K562 (cell line): ENCODE measurements at regions not wholly inside any gene's neighbourhood (a gene's known extent, or its start where the extent isn't known, plus 50 kb on each side); places are given as distances from the start of the nearest gene placed in this dataset.

Experiments used
- ATAC-seq: fragments of 200-7000 bp; cut with Tn5 transposase; 3 replicates; pipeline ENCODE4 v1.9.1; 2020; ENCODE audit warnings: moderate library complexity
- BruUV-seq: library from RNA; stranded (reverse); fragments of 400-500 nt; replicated peaks from 2 replicates; lab custom pipeline; 2021; lab: Mats Ljungman, UMichigan
- CTCF ChIA-PET: fragments of 300-600 bp; formaldehyde crosslinking; extraction: SDS; loops from one replicate; lab custom pipeline; 2021; ENCODE audit warnings: low intra/inter-chr PET ratio; lab: Yijun Ruan, JAX
- POLR2A ChIA-PET: fragments of 300-600, 350-650 bp; sonication (Branson Sonifier 250); formaldehyde crosslinking; extraction: SDS; loops from one replicate; lab custom pipeline; 2021; ENCODE audit warnings: antibody characterized with exemption, inconsistent platforms; lab: Yijun Ruan, JAX
- DNase-seq, 4 experiments: peaks; one replicate each; pipeline versions ENCODE4 v3.0.0 to v3.0.0-alpha.2; 2011 to 2018; ENCODE audit warnings: low spot score in 3 of 4, mixed read lengths in 3 of 4; ENCODE audit errors: extremely low read depth in 1 of 4
- FAIRE-seq: peaks from 2 replicates; lab custom pipeline; 2011; peaks lifted over from hg19 to GRCh38; lab: Jason Lieb, UNC
- H2AFZ ChIP-seq: 2 replicates; pipeline ENCODE4 v1.6.0; 2011; ENCODE audit warnings: low read depth, low read length, control low read depth, inconsistent platforms
- H3K27ac ChIP-seq: fragments of 200-600 bp; 3 replicates; pipeline ENCODE4 v1.8.0; 2011; ENCODE audit warnings: low read depth, mild to moderate bottlenecking, control low read depth, inconsistent platforms, low read length, moderate library complexity, mixed read lengths; ENCODE audit errors: extremely low read depth
- H3K27me3 ChIP-seq, 2 experiments: fragments of 300-600 bp in 1 of 2; 2 replicates in 1 of 2; 3 replicates in 1 of 2; pipeline versions ENCODE4 v1.6.0 to v1.8.0; 2011; ENCODE audit warnings: inconsistent platforms in 2 of 2, low read length in 2 of 2, mild to moderate bottlenecking in 1 of 2, mixed read lengths in 1 of 2, moderate library complexity in 1 of 2; ENCODE audit not compliant: control insufficient read depth in 2 of 2, insufficient read depth in 2 of 2
- H3K36me3 ChIP-seq: fragments of 300-600 bp; 3 replicates; pipeline ENCODE4 v1.8.0; 2011; ENCODE audit warnings: mild to moderate bottlenecking, low read length, inconsistent platforms; ENCODE audit not compliant: control insufficient read depth, insufficient read depth
- H3K4me1 ChIP-seq, 2 experiments: fragments of 200-600 bp in 1 of 2; replicated peaks in 1 of 2; 2 replicates in 1 of 2; 3 replicates in 1 of 2; pipeline versions ENCODE4 v1.5.1 to v1.8.0; 2011; ENCODE audit warnings: inconsistent platforms in 2 of 2, low read length in 2 of 2, mild to moderate bottlenecking in 1 of 2, mixed read lengths in 1 of 2, moderate library complexity in 1 of 2; ENCODE audit not compliant: control insufficient read depth in 2 of 2, insufficient read depth in 2 of 2
- H3K4me2 ChIP-seq: 2 replicates; pipeline ENCODE4 v1.6.1; 2011; ENCODE audit warnings: low read length, control low read depth, inconsistent platforms, mixed read lengths; ENCODE audit not compliant: insufficient read depth
- H3K4me3 ChIP-seq: fragments of 200-600 bp; sonication (generic), shearing (Covaris generic); 2 replicates; pipeline ENCODE4 v1.5.1; 2016; ENCODE audit warnings: control low read depth, inconsistent platforms
- H3K79me2 ChIP-seq: fragments of 200-600 bp; 3 replicates; pipeline ENCODE4 v1.8.0; 2011; ENCODE audit warnings: low read length, inconsistent platforms; ENCODE audit not compliant: control insufficient read depth, insufficient read depth
- H3K9ac ChIP-seq, 2 experiments: 2 replicates each; pipeline versions ENCODE4 v1.6.0 to v1.6.1; 2011; ENCODE audit warnings: low read depth in 2 of 2, low read length in 2 of 2, control low read depth in 1 of 2, inconsistent platforms in 1 of 2, mild to moderate bottlenecking in 1 of 2, mixed read lengths in 1 of 2; ENCODE audit not compliant: insufficient read depth in 1 of 2
- H3K9me1 ChIP-seq: one replicate; pipeline ENCODE4 v1.6.0; 2011; ENCODE audit warnings: inconsistent platforms, mild to moderate bottlenecking, low read length, moderate library complexity; ENCODE audit not compliant: control insufficient read depth, insufficient read depth
- H3K9me3 ChIP-seq: replicated peaks from 2 replicates; pipeline ENCODE4 v1.5.1; 2011; ENCODE audit warnings: low read depth, low read length, inconsistent platforms; ENCODE audit not compliant: control insufficient read depth, insufficient read depth
- H4K20me1 ChIP-seq: replicated peaks from 2 replicates; pipeline ENCODE4 v1.6.1; 2011; ENCODE audit warnings: low read length, inconsistent platforms, mixed read lengths; ENCODE audit not compliant: control insufficient read depth, insufficient read depth
- COPS2 ChIP-seq: fragments of 450-650 bp; conservative IDR thresholded peaks from 2 replicates; pipeline ENCODE4 v1.6.1; 2016; ENCODE audit warnings: mild to moderate bottlenecking, moderate library complexity
- CREM ChIP-seq: IDR thresholded peaks from 2 replicates; pipeline ENCODE4 v1.6.1; 2014; ENCODE audit warnings: antibody characterized with exemption, low read depth
- E2F8 ChIP-seq: fragments of 450-650 bp; IDR thresholded peaks from 2 replicates; pipeline ENCODE4 v1.7.1; 2018; ENCODE audit warnings: mild to moderate bottlenecking, low read depth; ENCODE audit not compliant: partially characterized antibody
- ERF ChIP-seq: fragments of 450-650 bp; formaldehyde crosslinking; IDR thresholded peaks from 2 replicates; pipeline ENCODE4 v1.4.0; 2020; ENCODE audit warnings: mild to moderate bottlenecking, mixed read lengths
- KDM4B ChIP-seq, 2 experiments: fragments of 450-650 bp in 1 of 2; sonication (generic) in 1 of 2; IDR thresholded peaks; 2 replicates each; pipeline ENCODE4 v1.6.1; 2016 to 2017; ENCODE audit warnings: borderline replicate concordance in 2 of 2, antibody characterized with exemption in 1 of 2, low read depth in 1 of 2, mild to moderate bottlenecking in 1 of 2
- MAZ ChIP-seq, 2 experiments: fragments of 450-650 bp in 1 of 2; sonication (generic) in 1 of 2; formaldehyde crosslinking; IDR thresholded peaks in 1 of 2; conservative IDR thresholded peaks in 1 of 2; 2 replicates each; pipeline versions ENCODE4 v1.4.0 to v1.5.0; 2020; ENCODE audit warnings: mild to moderate bottlenecking in 1 of 2, missing genetic modification reagents in 1 of 2
- NR2C2 ChIP-seq, 2 experiments: fragments of 200-800 bp in 1 of 2; sonication (Bioruptor generic) in 1 of 2; sonication (generic) in 1 of 2; formaldehyde crosslinking in 1 of 2; IDR thresholded peaks; 2 replicates each; pipeline versions ENCODE4 v1.6.1 to v1.8.0; 2016 to 2022; ENCODE audit warnings: mild to moderate bottlenecking in 1 of 2, missing compliant biosample characterization in 1 of 2, missing genetic modification characterization in 1 of 2, missing genetic modification reagents in 1 of 2
- PKNOX1 ChIP-seq: fragments of 450-650 bp; IDR thresholded peaks from 2 replicates; pipeline ENCODE4 v1.6.1; 2016
- PREB ChIP-seq: sonication (generic); formaldehyde crosslinking; IDR thresholded peaks from 2 replicates; pipeline ENCODE4 v1.8.1; 2023; ENCODE audit warnings: mild to moderate bottlenecking, missing genetic modification reagents
- RCOR1 ChIP-seq, 2 experiments: IDR thresholded peaks; 2 replicates each; pipeline ENCODE4 v1.6.1; 2012; ENCODE audit warnings: low read depth in 2 of 2, low read length in 2 of 2, borderline replicate concordance in 1 of 2, improper control_type of control experiment in 1 of 2
- SMARCC2 ChIP-seq: fragments of 450-650 bp; IDR thresholded peaks from 2 replicates; pipeline ENCODE4 v1.6.1; 2017; ENCODE audit warnings: antibody characterized with exemption, moderate library complexity, mild to moderate bottlenecking, low read depth
- TAF1 ChIP-seq: IDR thresholded peaks from 2 replicates; pipeline ENCODE4 v1.6.1; 2011; ENCODE audit warnings: mild to moderate bottlenecking, low read length, moderate library complexity; ENCODE audit not compliant: insufficient read depth, control insufficient read depth, severe bottlenecking; ENCODE audit errors: extremely low read depth
- ZNF23 ChIP-seq: fragments of 250-450 bp; sonication (Bioruptor Pico); IDR thresholded peaks from 2 replicates; pipeline ENCODE4 v1.4.0; 2020; ENCODE audit warnings: mild to moderate bottlenecking
- ZNF436 ChIP-seq: fragments of 250-450, 450-650 bp; sonication (Bioruptor Pico); formaldehyde crosslinking; IDR thresholded peaks from 2 replicates; pipeline ENCODE4 v1.7.0; 2020; ENCODE audit warnings: mild to moderate bottlenecking
- WGBS: fragments of 100-300 bp; shearing (Covaris generic); methylation state at CpG from one replicate; pipeline ENCODE4 v1.1.6; 2016; ENCODE audit warnings: low coverage, mixed read lengths; ENCODE audit not compliant: insufficient coverage; ENCODE audit errors: missing lambda C conversion rate; 5-methylcytosine and 5-hydroxymethylcytosine counted together
- in situ Hi-C: fragments of 300-500 bp; cut with MboI; formaldehyde crosslinking; loops from 4 replicates; pipeline ENCODE4 v1.15.0; 2018; ENCODE audit warnings: inconsistent platforms, mixed read lengths
- intact Hi-C: fragments of 100-400 bp; cut with micrococcal nuclease; formaldehyde crosslinking; loops from 2 replicates; pipeline ENCODE4 v1.14.2; 2022
- TF ChIP-seq, protein P1 (sequence below): fragments of 250-450 bp; sonication (Bioruptor Pico); IDR thresholded peaks from 2 replicates; pipeline ENCODE4 v1.4.0; 2020; ENCODE audit warnings: borderline replicate concordance

GRCh38 chr6:154593122-154593521 is 82.6 kb upstream of the CNKSR3 start:
- ChIA-PET CTCF (no interaction called here), POLR2A (interaction anchor here (0.6 to 0.9 kb wide), 5 partner anchors 17 to 561 kb away, joined by 3 to 4 read pairs (median 3); no protein-coding TSS in a partner anchor)
- H3K36me3 ChIP-seq: no peaks in the 10 kb centered on the region
- no peaks in the 10 kb centered on the region for H3K9me1 ChIP-seq
- no peak overlapping the region for H3K4me3 ChIP-seq
- H3K27me3 ChIP-seq: no peaks in the 10 kb centered on the region
- BruUV-seq: no TSS peak
- DNase-seq: peak; percentile 44 to 83 (median 67)
- peaks cover 8 to 18% of the 10 kb centered on the region in 2 experiments; a peak in 3 of 5 replicates for H3K4me1 ChIP-seq
- no peaks in the 10 kb centered on the region for H4K20me1 ChIP-seq
- in situ Hi-C loops: no loop called here
- intact Hi-C loops: loop anchor here (5.0 kb wide), 1 partner anchor 81 kb away; the partner anchor contains the start of gene CNKSR3
- 25% methylated on average over 7 of the region's 7 CpGs for WGBS
- H3K9ac ChIP-seq: peak overlapping the region; percentile 16 to 68; a peak in 3 of 4 replicates
- no peaks in the 10 kb centered on the region for H3K79me2 ChIP-seq
- H3K9me3 ChIP-seq: no peaks in the 10 kb centered on the region
- H2AFZ ChIP-seq: peak overlapping the region; percentile 93
- peak; percentile 91 for FAIRE-seq
- H3K27ac ChIP-seq: peak overlapping the region; percentile 58
- H3K4me2 ChIP-seq: peak overlapping the region; percentile 39; the same call in 1 of the 2 replicates
- ATAC-seq: peak; percentile 98
- TF ChIP-seq E2F8 (no peak), MAZ (CRISPR knock-in tag; conservative IDR thresholded peaks at IDR 0.05 in 1 of 2, IDR thresholded peaks at IDR 0.05 in 1 of 2) (no peak), SMARCC2 (no peak), ERF (no peak), ZNF436 (CRISPR knock-in tag) (no peak), PREB (CRISPR knock-in tag) (no peak), ZNF23 (CRISPR knock-in tag) (no peak), RCOR1 (IDR thresholded peaks at IDR 0.05; ENCODE audit: borderline replicate concordance in 1 of 2, low read depth in 2 of 2, low read length in 2 of 2) (no peak), KDM4B (IDR thresholded peaks at IDR 0.05; ENCODE audit: borderline replicate concordance in 2 of 2, low read depth in 1 of 2) (no peak), CREM (peak; percentile 32; the same call in 1 of the 2 replicates), NR2C2 (CRISPR knock-in tag; IDR thresholded peaks at IDR 0.05) (no peak), NR2C2 (tag; IDR thresholded peaks at IDR 0.05) (no peak), TAF1 (peak; percentile 17), PKNOX1 (peak; percentile 99), COPS2 (no peak)
- TF ChIP-seq, protein P1, sequence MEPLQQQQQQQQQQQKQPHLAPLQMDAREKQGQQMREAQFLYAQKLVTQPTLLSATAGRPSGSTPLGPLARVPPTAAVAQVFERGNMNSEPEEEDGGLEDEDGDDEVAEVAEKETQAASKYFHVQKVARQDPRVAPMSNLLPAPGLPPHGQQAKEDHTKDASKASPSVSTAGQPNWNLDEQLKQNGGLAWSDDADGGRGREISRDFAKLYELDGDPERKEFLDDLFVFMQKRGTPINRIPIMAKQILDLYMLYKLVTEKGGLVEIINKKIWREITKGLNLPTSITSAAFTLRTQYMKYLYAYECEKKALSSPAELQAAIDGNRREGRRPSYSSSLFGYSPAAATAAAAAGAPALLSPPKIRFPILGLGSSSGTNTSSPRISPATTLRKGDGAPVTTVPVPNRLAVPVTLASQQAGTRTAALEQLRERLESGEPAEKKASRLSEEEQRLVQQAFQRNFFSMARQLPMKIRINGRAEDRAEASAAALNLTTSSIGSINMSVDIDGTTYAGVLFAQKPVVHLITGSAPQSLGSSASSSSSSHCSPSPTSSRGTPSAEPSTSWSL (CRISPR knock-in tag): no peak
